ENCODE measurements at regions not wholly inside any gene's neighbourhood (a gene's known extent, or its start where the extent isn't known, plus 50 kb on each side); places are given as distances from the start of the nearest gene placed in this dataset.

GRCh38 chr4:176393306-176394013, 73.7 kb downstream of the SPCS3 start:
- H3K27me3 ChIP-seq (ENCODE audit: insufficient read depth, poor library complexity, severe bottlenecking), result no peaks in the 10 kb centered on the region
- no peak for TF ChIP-seq POLR2AphosphoS5 (IDR thresholded peaks at IDR 0.05; ENCODE audit: low read depth)
- no peak for TF ChIP-seq SPI1 (IDR thresholded peaks at IDR 0.05; ENCODE audit: borderline replicate concordance, low read depth)
- no peak for TF ChIP-seq REST (IDR thresholded peaks at IDR 0.05; ENCODE audit: insufficient replicate concordance, low read depth)
- TF ChIP-seq CTCF (IDR thresholded peaks at IDR 0.05; ENCODE audit: insufficient read depth, low read length), result no peak
- no peak for TF ChIP-seq GABPA (IDR thresholded peaks at IDR 0.05; ENCODE audit: low read depth)
- no peak for DNase-seq (ENCODE audit: low read depth in 1 of 2, low spot score in 1 of 2)
- no peak overlapping the region for H3K4me3 ChIP-seq (replicated peaks; ENCODE audit: insufficient read depth, low read length)
- no peak overlapping the region for H3K27ac ChIP-seq (replicated peaks)

GRCh38 chr4:176400816-176401461, 81.2 kb downstream of the SPCS3 start:
- Histone ChIP-seq H3K4me3 (replicated peaks; ENCODE audit: insufficient read depth, low read length) (no peak overlapping the region), H3K27me3 (ENCODE audit: insufficient read depth, poor library complexity, severe bottlenecking) (peaks cover 2% of the 10 kb centered on the region), H3K27ac (replicated peaks) (no peak overlapping the region)
- TF ChIP-seq CTCF (IDR thresholded peaks at IDR 0.05; ENCODE audit: insufficient read depth, low read length), result no peak
- no peak for TF ChIP-seq POLR2AphosphoS5 (IDR thresholded peaks at IDR 0.05; ENCODE audit: low read depth)
- no peak for TF ChIP-seq SPI1 (IDR thresholded peaks at IDR 0.05; ENCODE audit: borderline replicate concordance, low read depth)
- no peak for TF ChIP-seq GABPA (IDR thresholded peaks at IDR 0.05; ENCODE audit: low read depth)
- no peak for TF ChIP-seq REST (IDR thresholded peaks at IDR 0.05; ENCODE audit: insufficient replicate concordance, low read depth)
- no peak for DNase-seq (ENCODE audit: low read depth in 1 of 2, low spot score in 1 of 2)

- DNase-seq (ENCODE audit: low read depth in 1 of 2, low spot score in 1 of 2), result no peak
- Histone ChIP-seq H3K4me3 (replicated peaks; ENCODE audit: insufficient read depth, low read length) (no peak overlapping the region), H3K27ac (replicated peaks) (no peak overlapping the region), H3K27me3 (ENCODE audit: insufficient read depth, poor library complexity, severe bottlenecking) (peaks cover 2% of the 10 kb centered on the region)
- TF ChIP-seq GABPA (IDR thresholded peaks at IDR 0.05; ENCODE audit: low read depth) (no peak), POLR2AphosphoS5 (IDR thresholded peaks at IDR 0.05; ENCODE audit: low read depth) (no peak), CTCF (IDR thresholded peaks at IDR 0.05; ENCODE audit: insufficient read depth, low read length) (no peak), SPI1 (IDR thresholded peaks at IDR 0.05; ENCODE audit: borderline replicate concordance, low read depth) (no peak), REST (IDR thresholded peaks at IDR 0.05; ENCODE audit: insufficient replicate concordance, low read depth) (no peak)
Observed at GRCh38 chr4:176404621-176405020, 84.9 kb downstream of the SPCS3 start.
